Suprapubic skin (tissue), 4 donors: ENCODE measurements at regions not wholly inside any gene's neighbourhood (a gene's known extent, or its start where the extent isn't known, plus 50 kb on each side); places are given as distances from the start of the nearest gene placed in this dataset.

Experiments
- CTCF ChIP-seq, 2 donors: fragments of 200-600 bp in 1 of 2; fragments of 450-650 bp in 1 of 2; sonication (generic) in 1 of 2; IDR thresholded peaks; one replicate each; pipeline ENCODE4 v1.5.1; 2016 to 2019; ENCODE audit warnings: antibody characterized with exemption in 2 of 2, mild to moderate bottlenecking in 1 of 2, moderate library complexity in 1 of 2
- EP300 ChIP-seq: sonication (generic); formaldehyde crosslinking; IDR thresholded peaks from one replicate; pipeline ENCODE4 v1.6.1; 2017; ENCODE audit warnings: antibody characterized with exemption
- POLR2A ChIP-seq, 2 donors: fragments of 450-650 bp; IDR thresholded peaks; one replicate each; pipeline ENCODE4 v1.6.1; 2017; ENCODE audit warnings: antibody characterized with exemption in 2 of 2, mild to moderate bottlenecking in 2 of 2, moderate library complexity in 2 of 2
- POLR2AphosphoS5 ChIP-seq, 3 donors: sonication (generic); formaldehyde crosslinking; IDR thresholded peaks; one replicate each; pipeline ENCODE4 v1.6.1; 2017; ENCODE audit warnings: antibody characterized with exemption in 3 of 3

GRCh38 chr13:88411696-88412095 lies 740.5 kb downstream of the SLITRK5 start:
- no peak for TF ChIP-seq CTCF (IDR thresholded peaks at IDR 0.05)
- TF ChIP-seq EP300, result no peak
- no peak for TF ChIP-seq POLR2AphosphoS5 (IDR thresholded peaks at IDR 0.05)
- TF ChIP-seq POLR2A (IDR thresholded peaks at IDR 0.05), result no peak
